Bronchial epithelial cell (primary cell): ENCODE measurements at regions not wholly inside any gene's neighbourhood (a gene's known extent, or its start where the extent isn't known, plus 50 kb on each side); places are given as distances from the start of the nearest gene placed in this dataset.
A peak's percentile ranks its signal among the peaks of the same experiment; 100 is the strongest.

Experiments used
- DNase-seq: peaks from one replicate; pipeline ENCODE4 v3.0.0-alpha.2; 2010; ENCODE audit warnings: low read depth
- FAIRE-seq: peaks from 2 replicates; lab custom pipeline; 2011; peaks lifted over from hg19 to GRCh38; lab: Jason Lieb, UNC
- H3K27me3 ChIP-seq: 2 replicates; pipeline ENCODE4 v1.5.1; 2011; ENCODE audit warnings: low read length; ENCODE audit not compliant: control insufficient read depth, insufficient read depth
- H3K36me3 ChIP-seq: 2 replicates; pipeline ENCODE4 v1.5.1; 2011; ENCODE audit warnings: low read length; ENCODE audit not compliant: control insufficient read depth, insufficient read depth
- H3K4me3 ChIP-seq: 2 replicates; pipeline ENCODE4 v1.5.1; 2011; ENCODE audit warnings: mild to moderate bottlenecking, low read depth, low read length, control low read depth
- CTCF ChIP-seq: IDR thresholded peaks from 2 replicates; pipeline ENCODE4 v1.5.1; 2011; ENCODE audit warnings: mild to moderate bottlenecking, moderate library complexity, low read length, control low read depth, inconsistent platforms; ENCODE audit not compliant: insufficient read depth, severe bottlenecking

- TF ChIP-seq CTCF = no peak
- FAIRE-seq (no peak), DNase-seq (no peak)
- Histone ChIP-seq H3K27me3 (peaks cover 2% of the 10 kb centered on the region), H3K36me3 (no peaks in the 10 kb centered on the region), H3K4me3 (no peak overlapping the region)
Observed at GRCh38 chr4:187474238-187474637, 521.3 kb upstream of the ZFP42 start.

- H3K27me3 ChIP-seq = peaks cover 2% of the 10 kb centered on the region
- FAIRE-seq (no peak), DNase-seq (no peak)
- no peak for TF ChIP-seq CTCF
- no peaks in the 10 kb centered on the region for H3K36me3 ChIP-seq
- no peak overlapping the region for H3K4me3 ChIP-seq
Observed at GRCh38 chr4:187475901-187476300, 519.7 kb upstream of the ZFP42 start.

DNA sequence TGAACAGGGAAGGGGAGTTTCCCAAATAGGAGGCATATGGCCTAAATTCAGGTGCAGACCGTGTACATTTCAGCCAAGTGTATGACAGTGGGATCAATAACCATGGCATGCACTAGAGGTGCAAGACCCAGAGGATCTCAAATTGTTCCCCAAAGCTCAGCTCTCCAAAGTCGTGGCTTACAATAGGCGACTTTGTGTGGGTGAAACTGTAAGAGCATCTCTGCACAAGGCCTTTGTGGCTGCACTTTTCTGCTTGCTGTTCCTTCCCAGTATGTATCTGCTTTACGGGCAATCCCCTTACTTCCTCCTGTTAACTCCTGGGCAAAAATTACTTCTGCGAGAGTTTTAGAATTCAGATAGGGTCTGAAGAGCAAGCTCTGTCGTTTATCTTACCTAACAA lies 518.3 kb upstream of the ZFP42 start:
- Histone ChIP-seq H3K4me3 (no peak overlapping the region), H3K27me3 (peaks cover 2% of the 10 kb centered on the region), H3K36me3 (no peaks in the 10 kb centered on the region)
- TF ChIP-seq CTCF = no peak
- peak; percentile 94 for FAIRE-seq
- no peak for DNase-seq

DNA sequence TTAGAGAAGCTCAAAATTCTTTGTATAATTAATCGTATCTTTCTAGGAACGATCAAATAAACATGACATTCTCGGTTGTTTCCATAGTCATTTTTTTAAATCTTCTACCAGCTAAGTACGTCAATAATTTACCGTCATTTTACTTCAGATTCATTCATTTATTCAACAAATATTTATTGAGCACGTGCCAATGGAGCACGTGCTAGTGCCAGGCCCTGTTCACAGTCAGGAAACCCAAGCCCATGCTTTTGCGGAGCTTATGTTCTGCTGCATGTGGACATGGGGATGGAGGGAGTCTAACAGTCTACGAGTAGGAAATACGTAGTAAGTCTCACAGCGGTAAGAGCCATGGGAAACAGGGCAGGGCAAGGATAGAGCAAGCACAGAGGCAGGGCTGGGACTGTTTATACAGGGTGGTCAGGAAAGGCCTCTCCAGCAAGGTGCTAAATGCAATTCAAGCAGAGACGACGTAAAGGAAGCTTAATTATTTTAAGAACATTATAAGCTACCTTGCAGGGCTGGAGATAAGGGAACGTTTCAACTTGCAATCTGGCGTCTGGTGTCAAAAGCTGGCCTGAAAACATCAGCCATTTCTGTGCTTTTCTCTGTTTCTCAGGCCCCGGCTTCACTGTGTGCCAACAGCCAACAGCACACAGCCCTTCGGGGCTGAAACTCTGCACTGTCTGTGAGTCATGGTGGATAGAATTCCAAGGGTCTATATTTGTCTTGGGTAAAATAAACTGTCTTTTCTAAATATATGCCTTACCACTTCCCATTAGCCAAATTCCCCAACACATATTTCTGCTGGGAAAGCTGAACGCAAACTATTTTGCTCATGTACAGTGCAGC lies 517.1 kb upstream of the ZFP42 start:
- DNase-seq (peak; percentile 73), FAIRE-seq (no peak)

DNA sequence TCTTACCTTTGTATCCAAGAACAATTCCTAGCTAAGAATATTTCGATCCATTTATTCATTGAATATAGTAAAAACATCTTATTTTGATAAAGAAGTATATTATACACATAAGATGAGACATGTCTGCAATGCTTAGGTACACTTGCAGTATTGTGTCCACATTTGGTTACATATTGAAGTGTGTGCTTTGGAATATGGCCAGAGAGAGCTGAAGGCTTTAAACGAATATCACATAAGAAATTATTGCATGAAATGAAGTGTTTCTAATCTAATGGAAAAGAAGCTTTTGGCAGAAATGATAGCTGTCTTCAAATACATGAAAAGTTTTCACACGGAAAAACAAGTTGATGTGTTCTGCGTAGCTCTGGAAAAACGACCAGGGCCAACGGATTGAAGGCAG lies 516.1 kb upstream of the ZFP42 start:
- peak; percentile 3 for DNase-seq
- H3K4me3 ChIP-seq = no peak overlapping the region
- H3K27me3 ChIP-seq = peaks cover 2% of the 10 kb centered on the region
- TF ChIP-seq CTCF = no peak
- FAIRE-seq = no peak
- H3K36me3 ChIP-seq = no peaks in the 10 kb centered on the region

More for the DNA sequence above, 517.1 kb upstream of the ZFP42 start:
- Histone ChIP-seq H3K36me3 (no peaks in the 10 kb centered on the region), H3K4me3 (no peak overlapping the region), H3K27me3 (peaks cover 2% of the 10 kb centered on the region)
- TF ChIP-seq CTCF = no peak
